ENCODE measurements at regions not wholly inside any gene's neighbourhood (a gene's known extent, or its start where the extent isn't known, plus 50 kb on each side); places are given as distances from the start of the nearest gene placed in this dataset.

- 83% methylated on average over 18 of the region's 19 CpGs for WGBS
- no peak overlapping the region for H4K91ac ChIP-seq (ENCODE audit: low read length)
- H2AFZ ChIP-seq (ENCODE audit: low read depth, low read length) = no peak overlapping the region
- DNase-seq = no peak
- no peak overlapping the region for H3K4me3 ChIP-seq (ENCODE audit: insufficient read depth in 1 of 2, low read depth in 1 of 2, low read length in 2 of 2)
- H2BK15ac ChIP-seq (ENCODE audit: low read depth, poor library complexity, severe bottlenecking) = no peak overlapping the region
- H2BK12ac ChIP-seq (ENCODE audit: low read length in 2 of 2) = no peak overlapping the region
- no peak overlapping the region for H4K8ac ChIP-seq (ENCODE audit: low read length)
- no peak overlapping the region for H2AK5ac ChIP-seq (ENCODE audit: low read length, severe bottlenecking)
- no peaks in the 10 kb centered on the region for H3K79me1 ChIP-seq (replicated peaks; ENCODE audit: low read length, poor library complexity, severe bottlenecking)
- no peaks in the 10 kb centered on the region for H3K36me3 ChIP-seq (ENCODE audit: control insufficient read depth in 1 of 2, insufficient read depth in 2 of 2, low read depth in 1 of 2, low read length in 2 of 2)
- H3K4me1 ChIP-seq (ENCODE audit: control insufficient read depth, insufficient read depth, low read depth, low read length) = no peaks in the 10 kb centered on the region
- H3K14ac ChIP-seq (ENCODE audit: low read length in 2 of 2) = peak overlapping the region in 1 of 2 experiments; percentile 81
- no peak overlapping the region for H2BK120ac ChIP-seq (ENCODE audit: low read depth, low read length)
- H3K9me3 ChIP-seq (ENCODE audit: control insufficient read depth, low read length) = no peaks in the 10 kb centered on the region
- H3K4me2 ChIP-seq (ENCODE audit: low read length, poor library complexity, severe bottlenecking) = no peak overlapping the region
- H3K27me3 ChIP-seq (ENCODE audit: control insufficient read depth in 1 of 2, insufficient read depth in 1 of 2, low read length in 2 of 2) = peaks cover 21 to 67% of the 10 kb centered on the region in 2 experiments
- H3K18ac ChIP-seq (ENCODE audit: low read depth in 1 of 2, low read length in 2 of 2) = no peak overlapping the region
- H3K27ac ChIP-seq (ENCODE audit: low read length, poor library complexity, severe bottlenecking) = no peak overlapping the region
- H3K23ac ChIP-seq (ENCODE audit: low read length in 2 of 2) = no peak overlapping the region
- no peak overlapping the region for H3K4ac ChIP-seq (ENCODE audit: low read depth in 1 of 2, low read length in 2 of 2)
- no peak overlapping the region for H2BK5ac ChIP-seq (ENCODE audit: low read depth, low read length, poor library complexity, severe bottlenecking)
- no peak overlapping the region for H3K9ac ChIP-seq (ENCODE audit: low read length)
Measured at GRCh38 chr9:126754436-126755316, 50.2 kb upstream of the ZBTB43 start.
